WTC11 (cell line): ENCODE measurements at regions not wholly inside any gene's neighbourhood (a gene's known extent, or its start where the extent isn't known, plus 50 kb on each side); places are given as distances from the start of the nearest gene placed in this dataset.

ENCODE experiments used
- GTF2I ChIP-seq: fragments of 250-450 bp; sonication (Bioruptor Pico); conservative IDR thresholded peaks from 2 replicates; pipeline ENCODE4 v1.4.0; 2021; ENCODE audit warnings: mild to moderate bottlenecking
- PRRX2 ChIP-seq: fragments of 250-450 bp; sonication (Bioruptor Pico); IDR thresholded peaks from 2 replicates; pipeline ENCODE4 v1.8.0; 2021; ENCODE audit warnings: mild to moderate bottlenecking
- ZNF416 ChIP-seq: fragments of 250-450 bp; sonication (Bioruptor Pico); IDR thresholded peaks from 2 replicates; pipeline ENCODE4 v1.9.0; 2021; ENCODE audit warnings: mild to moderate bottlenecking, inconsistent platforms
- TF ChIP-seq, protein P1 (sequence below): fragments of 200-600 bp; IDR thresholded peaks from 2 replicates; pipeline ENCODE4 v1.8.0; 2022; ENCODE audit warnings: antibody characterized with exemption
- TF ChIP-seq, protein P2 (sequence below): sonication (generic); formaldehyde crosslinking; IDR thresholded peaks from 2 replicates; pipeline ENCODE4 v1.8.0; 2022; ENCODE audit warnings: mild to moderate bottlenecking, missing genetic modification reagents
- TF ChIP-seq, protein P3 (sequence below): sonication (generic); formaldehyde crosslinking; IDR thresholded peaks from 2 replicates; pipeline ENCODE4 v1.8.1; 2023; ENCODE audit warnings: mild to moderate bottlenecking, missing genetic modification reagents
- TF ChIP-seq, protein P4 (sequence below): fragments of 250-450 bp; sonication (Bioruptor Pico); IDR thresholded peaks from 2 replicates; pipeline ENCODE4 v1.9.0; 2021; ENCODE audit warnings: mild to moderate bottlenecking

DNA sequence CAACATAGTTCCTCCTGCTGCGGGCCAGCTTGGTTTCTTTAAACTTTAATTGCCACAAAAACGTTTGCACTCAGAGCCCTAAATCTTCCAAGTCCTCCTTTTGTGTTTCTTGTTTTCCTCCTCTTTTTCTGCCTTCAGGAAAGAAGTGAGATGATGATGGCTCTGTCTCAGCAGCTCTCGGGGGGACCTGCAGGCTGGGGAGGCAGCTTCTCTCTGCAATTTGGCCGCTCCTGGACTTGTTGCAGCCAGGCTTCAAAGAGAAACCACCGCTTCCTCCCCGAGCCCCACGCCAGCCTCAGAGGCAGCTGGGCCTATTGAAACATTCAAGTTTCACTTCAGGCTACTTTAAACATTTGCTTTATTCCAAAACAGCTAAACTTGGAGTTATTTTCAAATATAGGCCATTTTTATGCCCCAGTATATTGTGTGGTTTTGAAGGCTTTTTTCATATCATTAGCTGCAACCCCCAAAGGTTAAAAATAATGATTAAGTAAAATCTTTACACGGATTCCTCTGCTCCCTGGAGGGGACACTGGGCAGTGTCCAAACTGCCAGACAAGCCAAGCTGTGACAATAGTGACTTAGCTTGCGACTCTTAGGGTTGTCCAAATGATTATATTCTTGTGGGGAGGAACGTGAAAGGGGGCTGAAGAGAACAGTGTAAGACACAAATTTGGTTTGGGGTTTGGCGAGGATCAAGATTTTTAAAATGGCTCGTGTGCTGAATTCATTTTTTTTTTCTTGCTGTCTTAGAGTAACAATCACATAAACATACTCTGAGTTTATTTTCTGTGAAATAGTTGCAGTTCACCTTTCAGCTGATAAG, 330.8 kb downstream of the DLEU7 start:
- TF ChIP-seq, protein P1, sequence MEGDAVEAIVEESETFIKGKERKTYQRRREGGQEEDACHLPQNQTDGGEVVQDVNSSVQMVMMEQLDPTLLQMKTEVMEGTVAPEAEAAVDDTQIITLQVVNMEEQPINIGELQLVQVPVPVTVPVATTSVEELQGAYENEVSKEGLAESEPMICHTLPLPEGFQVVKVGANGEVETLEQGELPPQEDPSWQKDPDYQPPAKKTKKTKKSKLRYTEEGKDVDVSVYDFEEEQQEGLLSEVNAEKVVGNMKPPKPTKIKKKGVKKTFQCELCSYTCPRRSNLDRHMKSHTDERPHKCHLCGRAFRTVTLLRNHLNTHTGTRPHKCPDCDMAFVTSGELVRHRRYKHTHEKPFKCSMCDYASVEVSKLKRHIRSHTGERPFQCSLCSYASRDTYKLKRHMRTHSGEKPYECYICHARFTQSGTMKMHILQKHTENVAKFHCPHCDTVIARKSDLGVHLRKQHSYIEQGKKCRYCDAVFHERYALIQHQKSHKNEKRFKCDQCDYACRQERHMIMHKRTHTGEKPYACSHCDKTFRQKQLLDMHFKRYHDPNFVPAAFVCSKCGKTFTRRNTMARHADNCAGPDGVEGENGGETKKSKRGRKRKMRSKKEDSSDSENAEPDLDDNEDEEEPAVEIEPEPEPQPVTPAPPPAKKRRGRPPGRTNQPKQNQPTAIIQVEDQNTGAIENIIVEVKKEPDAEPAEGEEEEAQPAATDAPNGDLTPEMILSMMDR: no peak
- TF ChIP-seq ZNF416: no peak
- TF ChIP-seq GTF2I (CRISPR knock-in tag): no peak
- TF ChIP-seq, protein P2, sequence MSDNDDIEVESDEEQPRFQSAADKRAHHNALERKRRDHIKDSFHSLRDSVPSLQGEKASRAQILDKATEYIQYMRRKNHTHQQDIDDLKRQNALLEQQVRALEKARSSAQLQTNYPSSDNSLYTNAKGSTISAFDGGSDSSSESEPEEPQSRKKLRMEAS (CRISPR knock-in tag): no peak
- TF ChIP-seq, protein P3, sequence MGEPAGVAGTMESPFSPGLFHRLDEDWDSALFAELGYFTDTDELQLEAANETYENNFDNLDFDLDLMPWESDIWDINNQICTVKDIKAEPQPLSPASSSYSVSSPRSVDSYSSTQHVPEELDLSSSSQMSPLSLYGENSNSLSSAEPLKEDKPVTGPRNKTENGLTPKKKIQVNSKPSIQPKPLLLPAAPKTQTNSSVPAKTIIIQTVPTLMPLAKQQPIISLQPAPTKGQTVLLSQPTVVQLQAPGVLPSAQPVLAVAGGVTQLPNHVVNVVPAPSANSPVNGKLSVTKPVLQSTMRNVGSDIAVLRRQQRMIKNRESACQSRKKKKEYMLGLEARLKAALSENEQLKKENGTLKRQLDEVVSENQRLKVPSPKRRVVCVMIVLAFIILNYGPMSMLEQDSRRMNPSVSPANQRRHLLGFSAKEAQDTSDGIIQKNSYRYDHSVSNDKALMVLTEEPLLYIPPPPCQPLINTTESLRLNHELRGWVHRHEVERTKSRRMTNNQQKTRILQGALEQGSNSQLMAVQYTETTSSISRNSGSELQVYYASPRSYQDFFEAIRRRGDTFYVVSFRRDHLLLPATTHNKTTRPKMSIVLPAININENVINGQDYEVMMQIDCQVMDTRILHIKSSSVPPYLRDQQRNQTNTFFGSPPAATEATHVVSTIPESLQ: no peak
- TF ChIP-seq, protein P4, sequence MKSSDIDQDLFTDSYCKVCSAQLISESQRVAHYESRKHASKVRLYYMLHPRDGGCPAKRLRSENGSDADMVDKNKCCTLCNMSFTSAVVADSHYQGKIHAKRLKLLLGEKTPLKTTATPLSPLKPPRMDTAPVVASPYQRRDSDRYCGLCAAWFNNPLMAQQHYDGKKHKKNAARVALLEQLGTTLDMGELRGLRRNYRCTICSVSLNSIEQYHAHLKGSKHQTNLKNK (CRISPR knock-in tag): no peak
- no peak for TF ChIP-seq PRRX2 (CRISPR knock-in tag)
